Mesenchymal stem cell (in vitro differentiated cells and primary cell): ENCODE measurements at regions not wholly inside any gene's neighbourhood (a gene's known extent, or its start where the extent isn't known, plus 50 kb on each side); places are given as distances from the start of the nearest gene placed in this dataset.

ENCODE experiments used
- DNase-seq: peaks from one replicate; pipeline ENCODE4 v3.0.0-alpha.2; 2013
- H2AFZ ChIP-seq: one replicate; pipeline ENCODE4 v1.6.1; 2013; ENCODE audit warnings: low read depth, mild to moderate bottlenecking, control low read depth, inconsistent platforms, low read length, moderate library complexity
- H2AK5ac ChIP-seq: 2 replicates; pipeline ENCODE4 v1.6.1; 2013; ENCODE audit warnings: low read length, moderate library complexity, mild to moderate bottlenecking, inconsistent platforms; ENCODE audit not compliant: severe bottlenecking
- H2BK120ac ChIP-seq: one replicate; pipeline ENCODE4 v1.6.1; 2013; ENCODE audit warnings: low read depth, mild to moderate bottlenecking, inconsistent platforms, low read length, moderate library complexity
- H2BK12ac ChIP-seq, 2 experiments: one replicate each; pipeline ENCODE4 v1.6.1; 2013; ENCODE audit warnings: inconsistent platforms in 2 of 2, low read length in 2 of 2, mild to moderate bottlenecking in 2 of 2, moderate library complexity in 2 of 2, control low read depth in 1 of 2
- H2BK15ac ChIP-seq: one replicate; pipeline ENCODE4 v1.6.1; 2013; ENCODE audit warnings: mild to moderate bottlenecking, low read depth, inconsistent platforms; ENCODE audit not compliant: poor library complexity, severe bottlenecking
- H2BK5ac ChIP-seq: 2 replicates; pipeline ENCODE4 v1.6.1; 2013; ENCODE audit warnings: low read depth, mild to moderate bottlenecking, low read length, control low read depth, inconsistent platforms; ENCODE audit not compliant: poor library complexity, severe bottlenecking
- H3K14ac ChIP-seq, 2 experiments: one replicate each; pipeline ENCODE4 v1.6.1; 2013; ENCODE audit warnings: inconsistent platforms in 2 of 2, low read length in 2 of 2, control low read depth in 1 of 2, mild to moderate bottlenecking in 1 of 2, moderate library complexity in 1 of 2
- H3K18ac ChIP-seq, 2 experiments: one replicate each; pipeline ENCODE4 v1.6.1; 2013; ENCODE audit warnings: inconsistent platforms in 2 of 2, low read length in 2 of 2, control low read depth in 1 of 2, low read depth in 1 of 2, mild to moderate bottlenecking in 1 of 2
- H3K23ac ChIP-seq, 2 experiments: one replicate each; pipeline ENCODE4 v1.6.1; 2013; ENCODE audit warnings: inconsistent platforms in 2 of 2, low read length in 2 of 2, mild to moderate bottlenecking in 2 of 2, moderate library complexity in 2 of 2, control low read depth in 1 of 2
- H3K27ac ChIP-seq: 2 replicates; pipeline ENCODE4 v1.5.1; 2013; ENCODE audit warnings: mild to moderate bottlenecking, moderate library complexity, low read length, control low read depth, inconsistent platforms; ENCODE audit not compliant: poor library complexity, severe bottlenecking
- H3K27me3 ChIP-seq, 2 experiments: 2 replicates each; pipeline versions ENCODE4 v1.6.1 to v1.7.0; 2013; ENCODE audit warnings: low read length in 2 of 2, mild to moderate bottlenecking in 2 of 2, moderate library complexity in 2 of 2, control low read depth in 1 of 2, inconsistent platforms in 1 of 2; ENCODE audit not compliant: control insufficient read depth in 1 of 2, insufficient read depth in 1 of 2
- H3K36me3 ChIP-seq, 2 experiments: 2 replicates each; pipeline versions ENCODE4 v1.6.1 to v1.7.0; 2013; ENCODE audit warnings: low read length in 2 of 2, control low read depth in 1 of 2, inconsistent platforms in 1 of 2, low read depth in 1 of 2, mild to moderate bottlenecking in 1 of 2; ENCODE audit not compliant: insufficient read depth in 2 of 2, control insufficient read depth in 1 of 2
- H3K4ac ChIP-seq, 2 experiments: one replicate each; pipeline ENCODE4 v1.6.1; 2013; ENCODE audit warnings: inconsistent platforms in 2 of 2, low read length in 2 of 2, mild to moderate bottlenecking in 2 of 2, moderate library complexity in 2 of 2, control low read depth in 1 of 2, low read depth in 1 of 2
- H3K4me1 ChIP-seq: 2 replicates; pipeline ENCODE4 v1.6.1; 2013; ENCODE audit warnings: low read depth, low read length, control low read depth; ENCODE audit not compliant: control insufficient read depth, insufficient read depth
- H3K4me2 ChIP-seq: 2 replicates; pipeline ENCODE4 v1.6.1; 2013; ENCODE audit warnings: low read length, mild to moderate bottlenecking, inconsistent platforms; ENCODE audit not compliant: poor library complexity, severe bottlenecking
- H3K4me3 ChIP-seq, 2 experiments: 2 replicates each; pipeline versions ENCODE4 v1.5.1 to v1.7.0; 2013; ENCODE audit warnings: low read length in 2 of 2, mild to moderate bottlenecking in 2 of 2, control low read depth in 1 of 2, low read depth in 1 of 2; ENCODE audit not compliant: insufficient read depth in 1 of 2
- H3K79me1 ChIP-seq: replicated peaks from 2 replicates; pipeline ENCODE4 v1.6.1; 2013; ENCODE audit warnings: mild to moderate bottlenecking, control low read depth, low read length, inconsistent platforms; ENCODE audit not compliant: poor library complexity, severe bottlenecking
- H3K9ac ChIP-seq: 2 replicates; pipeline ENCODE4 v1.7.0; 2013; ENCODE audit warnings: mild to moderate bottlenecking, low read length, moderate library complexity
- H3K9me3 ChIP-seq: 2 replicates; pipeline ENCODE4 v1.7.0; 2013; ENCODE audit warnings: mild to moderate bottlenecking, low read length; ENCODE audit not compliant: control insufficient read depth
- H4K8ac ChIP-seq: one replicate; pipeline ENCODE4 v1.6.1; 2013; ENCODE audit warnings: inconsistent platforms, mild to moderate bottlenecking, low read length, moderate library complexity
- H4K91ac ChIP-seq: one replicate; pipeline ENCODE4 v1.6.1; 2013; ENCODE audit warnings: mild to moderate bottlenecking, low read length, inconsistent platforms
- WGBS: methylation state at CpG from one replicate; pipeline ENCODE4 v1.1.7; 2013; ENCODE audit warnings: mixed read lengths; 5-methylcytosine and 5-hydroxymethylcytosine counted together

DNA sequence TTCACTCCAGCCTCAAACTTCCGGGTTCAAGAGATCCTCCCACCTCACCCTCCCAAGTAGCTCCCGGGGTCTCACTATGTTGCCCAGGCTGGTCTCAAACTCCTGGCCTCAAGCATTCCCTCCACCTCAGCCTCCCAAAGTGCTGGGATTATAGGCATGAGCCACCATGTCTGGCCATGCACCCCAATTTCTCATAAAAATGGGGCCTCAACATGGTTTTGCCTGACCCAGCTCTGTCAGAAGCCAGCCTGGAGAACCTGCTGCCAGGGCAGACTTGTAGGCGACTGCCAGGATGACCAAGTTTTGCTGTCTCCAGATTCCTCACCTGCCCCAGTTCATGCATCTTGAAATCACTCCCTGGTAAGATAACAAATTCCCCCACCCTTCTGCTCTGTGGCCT is 82.9 kb downstream of the AIPL1 start:
- no peak overlapping the region for H2BK5ac ChIP-seq
- no peak for DNase-seq
- no peaks in the 10 kb centered on the region for H3K9me3 ChIP-seq
- H2AK5ac ChIP-seq, result no peak overlapping the region
- H3K36me3 ChIP-seq, result no peaks in the 10 kb centered on the region
- H3K4ac ChIP-seq, result no peak overlapping the region
- H2BK15ac ChIP-seq, result no peak overlapping the region
- H3K23ac ChIP-seq, result no peak overlapping the region
- H2BK120ac ChIP-seq, result no peak overlapping the region
- no peak overlapping the region for H4K91ac ChIP-seq
- 84% methylated on average over 3 of the region's 3 CpGs for WGBS
- no peaks in the 10 kb centered on the region for H3K79me1 ChIP-seq
- H4K8ac ChIP-seq, result no peak overlapping the region
- H3K4me3 ChIP-seq, result no peak overlapping the region
- H3K4me2 ChIP-seq, result no peak overlapping the region
- no peaks in the 10 kb centered on the region for H3K4me1 ChIP-seq
- no peak overlapping the region for H2AFZ ChIP-seq
- H3K27me3 ChIP-seq, result peaks cover 0 to 22% of the 10 kb centered on the region in 2 experiments
- no peak overlapping the region for H3K9ac ChIP-seq
- no peak overlapping the region for H2BK12ac ChIP-seq
- H3K18ac ChIP-seq, result no peak overlapping the region
- no peak overlapping the region for H3K14ac ChIP-seq
- no peak overlapping the region for H3K27ac ChIP-seq

DNA sequence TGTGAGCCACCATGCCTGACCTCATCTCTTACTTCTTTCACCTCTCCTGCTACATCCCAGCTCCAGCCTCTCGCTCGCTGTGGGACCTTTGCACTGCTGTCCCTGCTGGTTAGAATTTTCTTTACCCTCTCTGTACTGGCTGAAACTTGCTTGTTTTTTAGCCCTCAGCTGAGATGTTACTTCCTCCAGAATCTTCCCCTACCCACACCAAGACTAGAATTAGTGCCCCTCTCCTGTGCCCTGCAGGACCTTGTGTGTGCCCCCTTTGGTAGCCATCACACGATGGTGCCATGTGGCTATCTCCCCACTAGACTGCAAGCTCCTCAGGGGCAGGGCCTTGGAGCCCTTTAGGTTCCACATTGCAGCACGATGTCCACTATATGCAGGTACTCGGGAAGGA is 84.1 kb downstream of the AIPL1 start:
- Histone ChIP-seq H3K14ac (no peak overlapping the region), H2BK120ac (no peak overlapping the region), H3K4me2 (no peak overlapping the region), H3K36me3 (no peaks in the 10 kb centered on the region), H2BK15ac (no peak overlapping the region), H3K9ac (no peak overlapping the region), H3K4ac (no peak overlapping the region), H4K91ac (no peak overlapping the region), H4K8ac (no peak overlapping the region), H3K4me3 (no peak overlapping the region), H3K4me1 (no peaks in the 10 kb centered on the region), H2BK5ac (no peak overlapping the region), H2BK12ac (no peak overlapping the region), H2AK5ac (no peak overlapping the region), H3K18ac (no peak overlapping the region), H3K23ac (no peak overlapping the region), H3K9me3 (no peaks in the 10 kb centered on the region), H3K27me3 (peaks cover 0 to 21% of the 10 kb centered on the region in 2 experiments), H2AFZ (no peak overlapping the region), H3K79me1 (no peaks in the 10 kb centered on the region), H3K27ac (no peak overlapping the region)
- WGBS, result 85% methylated on average over 5 of the region's 5 CpGs
- no peak for DNase-seq

DNA sequence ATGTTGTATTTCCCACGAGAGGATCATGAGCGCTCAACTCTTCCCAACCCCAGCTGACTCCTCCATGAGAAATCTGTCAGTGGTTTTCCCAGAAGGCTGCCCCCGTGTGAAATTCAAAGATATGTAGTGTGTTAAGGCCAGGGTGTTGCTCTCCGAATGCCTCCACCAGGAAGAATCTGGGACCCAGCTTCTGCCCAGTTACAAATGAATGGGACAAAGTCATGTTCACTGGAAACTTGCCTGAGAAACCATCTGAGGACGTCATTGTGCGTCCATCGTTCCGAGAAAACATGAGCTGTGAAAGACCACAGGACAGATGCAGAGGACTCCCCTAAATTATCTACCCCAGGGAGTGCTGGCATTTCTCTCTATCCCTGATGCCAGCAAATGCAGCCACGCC is 86.0 kb downstream of the AIPL1 start:
- no peak overlapping the region for H3K23ac ChIP-seq
- WGBS, result 83% methylated on average over 6 of the region's 9 CpGs

DNA sequence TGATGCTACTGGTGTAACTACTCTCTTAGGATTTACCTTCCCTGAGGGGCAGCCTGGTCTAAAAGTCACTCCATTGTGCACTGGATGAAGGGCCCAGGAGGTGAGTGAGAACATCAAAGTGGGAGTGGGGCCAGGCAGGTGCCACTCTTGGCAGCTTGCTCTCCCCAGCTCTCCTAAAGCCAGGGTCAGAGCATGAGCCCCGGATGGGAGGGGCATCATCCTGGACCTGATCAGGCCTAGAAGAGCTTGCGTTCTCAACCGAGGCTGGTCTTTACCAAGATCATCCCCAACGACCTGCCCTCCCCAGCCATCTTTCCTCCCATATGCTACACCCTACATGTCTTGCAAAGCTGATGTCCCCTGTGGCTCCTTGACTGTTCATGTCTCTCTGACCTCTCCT is 87.1 kb downstream of the AIPL1 start:
- Histone ChIP-seq H2AFZ (no peak overlapping the region), H2BK5ac (no peak overlapping the region), H3K9me3 (no peaks in the 10 kb centered on the region), H2BK12ac (no peak overlapping the region), H2AK5ac (no peak overlapping the region), H3K4me1 (no peaks in the 10 kb centered on the region), H3K23ac (no peak overlapping the region), H3K36me3 (no peaks in the 10 kb centered on the region), H3K4me3 (no peak overlapping the region), H2BK120ac (no peak overlapping the region), H3K27ac (no peak overlapping the region), H3K79me1 (no peaks in the 10 kb centered on the region), H3K4ac (no peak overlapping the region), H4K91ac (no peak overlapping the region), H3K4me2 (no peak overlapping the region), H3K14ac (no peak overlapping the region), H2BK15ac (no peak overlapping the region), H3K27me3 (peaks cover 0 to 14% of the 10 kb centered on the region in 2 experiments), H3K18ac (no peak overlapping the region), H4K8ac (no peak overlapping the region), H3K9ac (no peak overlapping the region)
- DNase-seq, result no peak
- 80% methylated on average over 4 of the region's 4 CpGs for WGBS

More for the DNA sequence above, 86.0 kb downstream of the AIPL1 start:
- Histone ChIP-seq H2BK5ac (no peak overlapping the region), H4K8ac (no peak overlapping the region), H2AK5ac (no peak overlapping the region), H3K27me3 (peaks cover 0 to 18% of the 10 kb centered on the region in 2 experiments), H3K4me3 (no peak overlapping the region), H3K36me3 (no peaks in the 10 kb centered on the region), H2BK15ac (no peak overlapping the region), H3K4me1 (no peaks in the 10 kb centered on the region), H2BK120ac (no peak overlapping the region), H3K4ac (no peak overlapping the region), H3K14ac (no peak overlapping the region), H2BK12ac (no peak overlapping the region), H3K79me1 (no peaks in the 10 kb centered on the region), H3K27ac (no peak overlapping the region), H3K9ac (no peak overlapping the region), H4K91ac (no peak overlapping the region), H3K9me3 (no peaks in the 10 kb centered on the region), H3K18ac (no peak overlapping the region), H3K4me2 (no peak overlapping the region), H2AFZ (no peak overlapping the region)
- no peak for DNase-seq
